GM13976 (cell line): ENCODE measurements at regions not wholly inside any gene's neighbourhood (a gene's known extent, or its start where the extent isn't known, plus 50 kb on each side); places are given as distances from the start of the nearest gene placed in this dataset.

ENCODE experiments used
- DNase-seq: peaks from one replicate; pipeline ENCODE4 v3.0.0; 2012; ENCODE audit warnings: low spot score
- in situ Hi-C: fragments of 300-500 bp; cut with MboI; formaldehyde crosslinking; loops from one replicate; pipeline ENCODE4 v1.12.0; 2022; ENCODE audit warnings: low sequenced_read_pairs, mixed read lengths, inconsistent platforms; ENCODE audit not compliant: unreplicated experiment
- TF ChIP-seq, protein P1 (sequence below): IDR thresholded peaks from 2 replicates; pipeline ENCODE4 v1.5.1; 2012; ENCODE audit warnings: borderline replicate concordance, mild to moderate bottlenecking; ENCODE audit not compliant: insufficient read depth; ENCODE audit errors: extremely low read depth, missing control alignments, control extremely low read depth

DNA sequence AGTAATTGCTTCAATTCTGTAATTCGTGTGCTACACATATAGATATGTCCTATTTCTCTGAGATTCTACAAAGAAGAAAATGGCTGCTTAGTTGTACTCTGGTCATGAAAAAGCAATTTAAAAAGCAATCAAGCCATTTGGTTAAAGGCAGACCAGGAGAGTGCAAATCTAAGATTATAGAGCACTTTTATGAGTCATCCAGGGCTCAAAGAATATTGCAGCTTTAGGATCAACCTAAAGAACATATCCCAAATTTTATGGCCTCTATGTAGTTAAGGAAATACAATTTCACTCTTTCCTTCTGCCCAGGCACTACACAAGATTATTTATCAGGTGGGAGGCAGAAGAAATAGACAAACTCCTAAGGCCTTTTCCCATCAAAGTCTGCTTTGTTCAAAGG lies 332.8 kb downstream of the SEC23A start:
- in situ Hi-C loops = no loop called here
- no peak for DNase-seq
- TF ChIP-seq, protein P1, sequence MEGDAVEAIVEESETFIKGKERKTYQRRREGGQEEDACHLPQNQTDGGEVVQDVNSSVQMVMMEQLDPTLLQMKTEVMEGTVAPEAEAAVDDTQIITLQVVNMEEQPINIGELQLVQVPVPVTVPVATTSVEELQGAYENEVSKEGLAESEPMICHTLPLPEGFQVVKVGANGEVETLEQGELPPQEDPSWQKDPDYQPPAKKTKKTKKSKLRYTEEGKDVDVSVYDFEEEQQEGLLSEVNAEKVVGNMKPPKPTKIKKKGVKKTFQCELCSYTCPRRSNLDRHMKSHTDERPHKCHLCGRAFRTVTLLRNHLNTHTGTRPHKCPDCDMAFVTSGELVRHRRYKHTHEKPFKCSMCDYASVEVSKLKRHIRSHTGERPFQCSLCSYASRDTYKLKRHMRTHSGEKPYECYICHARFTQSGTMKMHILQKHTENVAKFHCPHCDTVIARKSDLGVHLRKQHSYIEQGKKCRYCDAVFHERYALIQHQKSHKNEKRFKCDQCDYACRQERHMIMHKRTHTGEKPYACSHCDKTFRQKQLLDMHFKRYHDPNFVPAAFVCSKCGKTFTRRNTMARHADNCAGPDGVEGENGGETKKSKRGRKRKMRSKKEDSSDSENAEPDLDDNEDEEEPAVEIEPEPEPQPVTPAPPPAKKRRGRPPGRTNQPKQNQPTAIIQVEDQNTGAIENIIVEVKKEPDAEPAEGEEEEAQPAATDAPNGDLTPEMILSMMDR = no peak

DNA sequence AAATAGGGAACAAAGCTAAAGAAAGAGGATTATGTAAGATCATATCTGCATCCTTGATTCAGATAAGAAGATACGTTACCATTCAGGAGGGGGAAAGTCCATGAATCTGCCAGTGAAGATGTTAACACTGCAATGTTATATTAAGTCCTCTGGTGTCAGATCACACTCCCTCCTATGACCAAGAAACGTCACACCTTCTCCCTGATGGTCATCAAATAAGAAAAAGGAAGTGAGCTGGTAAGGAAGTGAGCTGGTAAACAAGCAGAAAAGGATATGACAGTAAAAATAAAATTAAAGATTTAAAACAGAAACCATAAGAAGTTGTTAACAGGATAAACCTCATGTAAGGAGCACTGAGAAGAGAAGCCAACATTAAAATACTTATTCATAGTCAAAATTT lies 340.2 kb downstream of the SEC23A start:
- no peak for DNase-seq
- in situ Hi-C loops = no loop called here
- TF ChIP-seq, protein P1 = no peak

DNA sequence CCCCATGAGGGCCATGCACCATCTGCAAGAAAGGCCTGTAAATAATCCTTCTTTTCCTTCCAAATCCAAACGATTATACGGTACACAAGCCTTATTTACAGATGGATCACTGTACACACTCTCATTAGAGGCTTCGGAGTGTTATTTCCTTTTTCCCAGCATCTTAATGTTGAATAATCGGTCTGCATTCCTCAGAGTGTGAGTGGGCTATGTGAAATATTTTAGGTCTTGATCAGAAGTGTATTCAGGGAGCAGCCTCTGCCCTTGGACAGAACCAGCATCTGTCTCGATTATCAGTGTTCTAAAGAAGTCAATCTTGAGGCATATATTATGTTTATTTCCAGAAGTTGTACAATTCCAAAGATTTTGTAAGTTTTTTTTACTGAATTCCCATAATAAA lies 340.6 kb downstream of the SEC23A start:
- no peak for DNase-seq
- TF ChIP-seq, protein P1 = no peak
- in situ Hi-C loops = no loop called here

DNA sequence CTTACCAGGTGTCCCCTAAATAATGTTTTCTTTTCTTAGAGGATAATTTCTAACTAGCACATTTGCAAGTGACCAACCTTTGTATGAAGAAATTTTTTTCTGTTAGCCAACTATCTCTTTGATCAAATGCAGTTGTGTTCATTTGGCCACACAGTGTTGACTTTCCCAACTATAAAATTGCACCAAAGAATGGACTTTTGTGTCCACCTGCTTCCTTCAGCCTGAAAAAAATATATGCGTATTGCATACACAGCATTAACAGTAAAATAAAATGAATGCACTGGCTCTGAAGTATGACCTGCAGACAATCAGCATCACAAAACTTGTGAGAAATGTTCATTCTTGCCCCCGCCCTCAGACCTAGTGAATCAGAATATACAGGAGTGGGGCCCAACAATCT lies 342.0 kb downstream of the SEC23A start:
- TF ChIP-seq, protein P1 = no peak
- no peak for DNase-seq
- in situ Hi-C loops = no loop called here

DNA sequence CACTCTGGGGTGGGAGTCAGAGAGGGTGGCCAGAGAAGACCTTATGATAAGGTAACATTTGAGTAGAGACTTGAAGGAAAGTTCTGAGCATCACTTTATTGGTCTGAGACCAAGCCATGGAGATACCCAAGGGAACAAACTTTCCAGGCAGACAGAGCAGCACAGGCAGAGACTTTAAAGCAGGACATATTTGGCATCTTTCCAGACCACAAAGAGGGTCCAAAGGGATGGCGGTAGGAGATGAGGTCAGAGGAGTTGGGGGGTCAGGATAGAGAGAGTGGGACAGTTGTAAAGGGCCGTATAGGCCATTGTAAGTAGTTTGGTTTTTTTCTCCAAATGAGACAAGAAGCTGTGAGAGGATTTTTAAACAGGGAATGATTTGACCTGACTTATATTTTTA lies 344.4 kb downstream of the SEC23A start:
- DNase-seq = no peak
- TF ChIP-seq, protein P1 = no peak
- in situ Hi-C loops = no loop called here

DNA sequence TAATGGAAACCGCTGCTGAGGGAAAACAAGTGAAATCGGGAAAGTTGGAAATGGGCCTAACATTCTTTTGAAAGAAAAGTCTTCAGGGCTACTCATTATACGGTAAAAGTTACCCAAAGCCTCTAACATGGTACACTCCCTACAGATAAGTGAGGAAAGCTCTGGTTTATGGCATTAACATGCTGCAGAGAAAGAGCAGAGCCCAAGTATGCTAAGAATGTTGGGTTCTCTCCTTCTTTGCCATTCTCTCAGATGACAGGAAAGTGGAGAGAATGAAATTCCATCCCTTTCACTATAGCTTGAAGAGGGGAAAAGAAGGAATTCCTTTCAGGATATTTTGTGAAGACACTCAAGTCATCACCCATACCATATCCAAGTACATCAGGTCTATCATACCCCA lies 348.0 kb downstream of the SEC23A start:
- in situ Hi-C loops = no loop called here
- DNase-seq = no peak

More for the DNA sequence above, 348.0 kb downstream of the SEC23A start:
- TF ChIP-seq, protein P1 = no peak
